Upper lobe of left lung (tissue), 4 donors: ENCODE measurements at regions not wholly inside any gene's neighbourhood (a gene's known extent, or its start where the extent isn't known, plus 50 kb on each side); places are given as distances from the start of the nearest gene placed in this dataset.

ENCODE experiments used
- CTCF ChIP-seq, 6 experiments: fragments of 450-650 bp in 4 of 6; fragments of 200-600 bp in 2 of 6; sonication (generic) in 2 of 6; IDR thresholded peaks; one replicate each; pipeline ENCODE4 v1.5.1; 2016 to 2019; ENCODE audit warnings: antibody characterized with exemption in 6 of 6
- POLR2A ChIP-seq, 4 donors: fragments of 450-650 bp; IDR thresholded peaks; one replicate each; pipeline ENCODE4 v1.5.1; 2016 to 2017; ENCODE audit warnings: antibody characterized with exemption in 4 of 4, mild to moderate bottlenecking in 2 of 4
- POLR2AphosphoS5 ChIP-seq, 2 donors: sonication (generic); formaldehyde crosslinking; IDR thresholded peaks; one replicate each; pipeline ENCODE4 v1.5.1; 2017; ENCODE audit warnings: antibody characterized with exemption in 2 of 2

- peak in 5 of 6 experiments; percentile 22 to 47 (median 32) for TF ChIP-seq CTCF (IDR thresholded peaks at IDR 0.05)
- no peak for TF ChIP-seq POLR2AphosphoS5 (IDR thresholded peaks at IDR 0.05)
- TF ChIP-seq POLR2A (IDR thresholded peaks at IDR 0.05), result no peak
These were observed 185.9 kb upstream of the CCDC150 start for GRCh38 chr2:196453613-196454047.
